SJSA1 (cell line): ENCODE measurements at regions not wholly inside any gene's neighbourhood (a gene's known extent, or its start where the extent isn't known, plus 50 kb on each side); places are given as distances from the start of the nearest gene placed in this dataset.
"Not testable (repeated sequence)": the region's sequence is repeated elsewhere in the genome, so short reads cannot be mapped to it uniquely, and the experiment has no call there.

ENCODE experiments used
- DNase-seq, 2 experiments: peaks; one replicate each; pipeline ENCODE4 v3.0.0-alpha.2; 2015 to 2020; ENCODE audit warnings: low spot score in 2 of 2, low read depth in 1 of 2
- H3K27ac ChIP-seq: fragments of 250-450 bp; sonication (Bioruptor Pico); 2 replicates; pipeline ENCODE4 v1.5.1; 2020; ENCODE audit warnings: mild to moderate bottlenecking, moderate library complexity
- H3K27me3 ChIP-seq: fragments of 250-450 bp; sonication (Bioruptor Pico); replicated peaks from 2 replicates; pipeline ENCODE4 v1.5.1; 2020; ENCODE audit warnings: mild to moderate bottlenecking, moderate library complexity
- H3K36me3 ChIP-seq: fragments of 250-450 bp; sonication (Bioruptor Pico); 2 replicates; pipeline ENCODE4 v1.5.1; 2020; ENCODE audit warnings: mild to moderate bottlenecking
- H3K4me1 ChIP-seq: fragments of 250-450 bp; sonication (Bioruptor Pico); replicated peaks from 2 replicates; pipeline ENCODE4 v1.6.1; 2021; ENCODE audit warnings: mild to moderate bottlenecking
- H3K4me3 ChIP-seq: fragments of 250-450 bp; sonication (Bioruptor Pico); 2 replicates; pipeline ENCODE4 v1.5.1; 2020; ENCODE audit warnings: mild to moderate bottlenecking
- H3K9me3 ChIP-seq: fragments of 250-450 bp; sonication (Bioruptor Pico); replicated peaks from 2 replicates; pipeline ENCODE4 v1.5.1; 2020; ENCODE audit warnings: mild to moderate bottlenecking

DNA sequence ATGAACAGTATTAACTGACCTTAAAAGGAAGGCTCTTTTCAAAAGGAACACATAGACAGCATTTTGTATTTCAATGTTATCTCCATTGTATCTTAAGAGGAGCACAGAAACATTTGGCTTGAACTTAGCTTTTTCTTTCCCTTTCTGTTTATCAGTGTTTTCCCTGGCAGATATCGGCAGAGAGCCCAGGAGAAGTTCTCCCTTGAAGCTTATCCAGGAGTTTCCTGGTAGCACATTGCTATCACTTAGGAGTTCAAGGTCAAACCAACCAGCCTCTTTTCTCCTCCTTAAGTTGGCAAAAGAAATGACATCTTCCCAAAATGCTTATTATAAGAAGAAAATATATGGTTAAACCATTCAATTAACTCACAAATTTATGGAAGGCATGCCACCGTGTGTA lies 344.6 kb upstream of the UBE2E2 start:
- DNase-seq, result no peak
- no peaks in the 10 kb centered on the region for H3K27me3 ChIP-seq
- no peaks in the 10 kb centered on the region for H3K36me3 ChIP-seq
- H3K4me3 ChIP-seq, result no peak overlapping the region
- H3K9me3 ChIP-seq, result no peaks in the 10 kb centered on the region
- H3K27ac ChIP-seq, result no peak overlapping the region
- H3K4me1 ChIP-seq, result no peaks in the 10 kb centered on the region

GRCh38 chr3:22859618-22860017 lies 343.5 kb upstream of the UBE2E2 start:
- Histone ChIP-seq H3K27me3 (no peaks in the 10 kb centered on the region), H3K4me3 (no peak overlapping the region), H3K9me3 (no peaks in the 10 kb centered on the region), H3K27ac (no peak overlapping the region), H3K36me3 (no peaks in the 10 kb centered on the region), H3K4me1 (no peaks in the 10 kb centered on the region)
- no peak for DNase-seq

DNA sequence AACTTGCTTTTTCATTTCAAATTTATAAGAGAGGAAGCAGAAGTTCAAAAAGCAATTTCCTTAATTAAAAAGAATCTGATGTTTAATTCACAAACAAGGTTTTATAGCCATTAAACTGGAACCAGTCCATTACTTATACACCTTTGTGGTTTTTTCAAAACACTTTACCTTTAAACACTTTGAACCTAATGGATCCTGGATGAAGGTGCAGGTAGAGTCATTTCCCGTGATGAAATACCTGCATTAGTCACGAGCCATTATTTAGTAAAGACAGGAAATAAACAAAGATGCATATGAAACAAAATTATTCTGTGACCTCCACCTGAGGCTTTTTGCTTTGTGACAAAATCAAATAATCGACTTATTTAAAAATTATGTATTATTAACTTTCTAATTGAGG lies 341.7 kb upstream of the UBE2E2 start:
- Histone ChIP-seq H3K4me1 (no peaks in the 10 kb centered on the region), H3K27me3 (no peaks in the 10 kb centered on the region), H3K27ac (no peak overlapping the region), H3K9me3 (no peaks in the 10 kb centered on the region), H3K36me3 (no peaks in the 10 kb centered on the region), H3K4me3 (no peak overlapping the region)
- no peak for DNase-seq

GRCh38 chr3:22862111-22862510 lies 341.0 kb upstream of the UBE2E2 start:
- H3K27me3 ChIP-seq, result no peaks in the 10 kb centered on the region
- no peak overlapping the region for H3K27ac ChIP-seq
- no peak for DNase-seq
- H3K36me3 ChIP-seq, result no peaks in the 10 kb centered on the region
- no peak overlapping the region for H3K4me3 ChIP-seq
- no peaks in the 10 kb centered on the region for H3K4me1 ChIP-seq
- H3K9me3 ChIP-seq, result no peaks in the 10 kb centered on the region

DNA sequence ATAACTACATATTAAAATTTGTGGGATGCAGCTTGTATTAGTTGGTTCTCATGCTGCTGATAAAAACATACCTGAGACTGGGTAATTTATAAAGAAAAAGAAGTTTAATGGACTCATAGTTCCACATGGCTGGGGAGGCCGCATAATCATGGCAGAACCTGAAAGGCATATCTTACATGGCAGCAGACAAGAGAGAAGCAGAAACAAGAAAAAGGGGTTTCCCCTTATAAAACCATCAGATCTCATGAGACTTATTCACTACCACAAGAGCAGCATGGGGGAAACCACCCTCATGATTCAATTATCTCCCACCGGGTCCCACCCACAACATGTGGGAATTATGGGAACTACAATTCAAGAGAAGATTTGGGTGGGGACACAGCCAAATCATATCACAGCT lies 320.3 kb upstream of the UBE2E2 start:
- H3K36me3 ChIP-seq, H3K27me3 ChIP-seq, H3K27ac ChIP-seq, H3K9me3 ChIP-seq, H3K4me3 ChIP-seq, DNase-seq, H3K4me1 ChIP-seq: not testable (repeated sequence)

GRCh38 chr3:22885039-22885438 lies 318.1 kb upstream of the UBE2E2 start:
- no peaks in the 10 kb centered on the region for H3K4me1 ChIP-seq
- no peaks in the 10 kb centered on the region for H3K27me3 ChIP-seq
- H3K9me3 ChIP-seq, result no peaks in the 10 kb centered on the region
- DNase-seq, result no peak
- no peak overlapping the region for H3K4me3 ChIP-seq
- no peak overlapping the region for H3K27ac ChIP-seq
- no peaks in the 10 kb centered on the region for H3K36me3 ChIP-seq

GRCh38 chr3:22885574-22886341 lies 317.4 kb upstream of the UBE2E2 start:
- no peaks in the 10 kb centered on the region for H3K4me1 ChIP-seq
- no peak overlapping the region for H3K4me3 ChIP-seq
- DNase-seq, result no peak
- no peaks in the 10 kb centered on the region for H3K36me3 ChIP-seq
- H3K27me3 ChIP-seq, result no peaks in the 10 kb centered on the region
- no peak overlapping the region for H3K27ac ChIP-seq
- H3K9me3 ChIP-seq, result no peaks in the 10 kb centered on the region

GRCh38 chr3:22886439-22887068 lies 316.6 kb upstream of the UBE2E2 start:
- H3K4me1 ChIP-seq, result no peaks in the 10 kb centered on the region
- no peaks in the 10 kb centered on the region for H3K27me3 ChIP-seq
- H3K36me3 ChIP-seq, result no peaks in the 10 kb centered on the region
- no peak for DNase-seq
- H3K9me3 ChIP-seq, result no peaks in the 10 kb centered on the region
- H3K4me3 ChIP-seq, result no peak overlapping the region
- no peak overlapping the region for H3K27ac ChIP-seq

DNA sequence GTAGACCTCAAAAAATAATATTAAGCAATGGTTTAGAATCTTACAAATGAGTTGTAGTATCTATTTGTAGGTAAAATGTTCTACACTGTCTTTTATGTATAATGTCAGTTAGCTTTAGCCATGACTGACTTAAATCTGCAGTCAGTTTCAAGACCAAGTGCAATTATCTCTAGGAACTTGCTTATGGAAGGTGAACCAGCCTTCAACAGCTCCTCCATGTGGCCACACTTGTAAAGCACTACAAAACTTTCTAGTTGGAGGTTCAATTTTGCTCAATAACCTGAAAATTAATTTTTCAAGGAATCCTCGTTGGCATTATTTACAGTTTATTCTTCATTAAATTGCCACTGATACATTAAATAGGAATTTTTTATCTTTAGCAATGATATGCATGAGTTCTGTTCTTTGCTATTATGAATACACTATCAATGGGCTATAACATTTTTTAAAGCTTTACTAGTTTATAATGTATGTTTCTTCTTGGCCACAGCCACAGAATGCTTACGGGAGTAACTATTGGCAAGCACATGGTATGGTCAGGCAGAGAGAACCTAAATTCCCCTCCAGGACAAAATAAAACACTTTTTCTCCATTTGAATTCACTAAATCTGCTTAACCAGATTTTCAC lies 315.3 kb upstream of the UBE2E2 start:
- H3K27ac ChIP-seq, result no peak overlapping the region
- H3K27me3 ChIP-seq, result no peaks in the 10 kb centered on the region
- H3K4me1 ChIP-seq, result no peaks in the 10 kb centered on the region
- peak in 1 of 2 experiments; percentile 2 for DNase-seq
- no peaks in the 10 kb centered on the region for H3K9me3 ChIP-seq
- no peaks in the 10 kb centered on the region for H3K36me3 ChIP-seq
- no peak overlapping the region for H3K4me3 ChIP-seq

DNA sequence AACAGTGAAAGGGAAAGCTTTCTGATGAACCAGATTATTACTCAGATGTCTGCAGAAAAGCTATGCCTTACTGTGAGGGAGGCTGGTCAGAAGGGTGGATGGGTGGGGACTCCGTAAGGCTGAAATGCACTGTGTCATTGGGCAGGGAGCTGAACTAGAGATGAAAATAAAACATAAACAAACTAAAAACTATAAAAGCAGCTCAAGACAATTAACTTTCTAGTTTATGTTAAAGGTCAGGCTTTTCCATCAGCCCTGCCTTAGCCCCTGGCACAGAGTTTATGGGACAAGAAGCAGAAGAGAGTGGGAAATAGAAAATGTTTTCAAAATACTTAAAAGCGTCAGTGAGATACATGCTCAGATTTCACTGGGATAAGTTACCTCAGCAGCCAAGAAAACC lies 310.0 kb upstream of the UBE2E2 start:
- H3K27ac ChIP-seq, result no peak overlapping the region

DNA sequence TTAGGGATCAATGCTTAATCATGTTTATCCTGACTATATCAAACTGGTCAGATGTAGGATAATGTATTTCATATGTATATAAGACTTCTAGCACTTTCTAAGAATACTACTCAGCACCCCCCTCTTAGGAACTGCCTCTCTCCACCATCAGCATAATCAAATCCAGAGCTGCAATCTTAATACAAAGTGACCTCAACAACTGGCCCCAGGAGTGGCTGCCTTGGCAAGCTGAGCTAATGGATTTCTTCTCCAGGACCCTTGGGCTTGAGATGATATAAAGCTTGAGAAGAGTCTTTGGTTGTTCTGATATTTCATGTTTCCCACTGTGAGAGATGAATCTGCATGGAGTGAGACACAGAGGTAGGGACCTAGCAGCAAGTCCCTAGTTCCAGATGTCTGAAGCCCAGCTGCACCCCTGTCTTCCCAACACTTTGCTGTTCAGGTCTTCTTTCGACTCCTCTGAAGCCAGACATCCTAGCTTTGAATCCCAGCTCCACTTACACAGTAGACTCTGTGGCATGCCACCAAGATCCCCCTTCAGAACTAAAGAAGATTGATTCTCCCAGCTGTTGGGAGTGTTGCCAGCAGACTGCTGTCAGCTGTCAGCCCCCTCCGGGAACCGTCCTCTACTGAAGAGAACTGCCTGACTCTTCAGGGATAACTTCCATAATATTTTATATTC lies 309.3 kb upstream of the UBE2E2 start:
- H3K4me1 ChIP-seq, result no peaks in the 10 kb centered on the region
- H3K36me3 ChIP-seq, result no peaks in the 10 kb centered on the region
- H3K27me3 ChIP-seq, result no peaks in the 10 kb centered on the region
- no peak for DNase-seq
- no peak overlapping the region for H3K4me3 ChIP-seq
- no peak overlapping the region for H3K27ac ChIP-seq
- H3K9me3 ChIP-seq, result no peaks in the 10 kb centered on the region

More for the DNA sequence above, 310.0 kb upstream of the UBE2E2 start:
- no peaks in the 10 kb centered on the region for H3K9me3 ChIP-seq
- H3K27me3 ChIP-seq, result no peaks in the 10 kb centered on the region
- H3K4me1 ChIP-seq, result no peaks in the 10 kb centered on the region
- no peak overlapping the region for H3K4me3 ChIP-seq
- H3K36me3 ChIP-seq, result no peaks in the 10 kb centered on the region
- no peak for DNase-seq

DNA sequence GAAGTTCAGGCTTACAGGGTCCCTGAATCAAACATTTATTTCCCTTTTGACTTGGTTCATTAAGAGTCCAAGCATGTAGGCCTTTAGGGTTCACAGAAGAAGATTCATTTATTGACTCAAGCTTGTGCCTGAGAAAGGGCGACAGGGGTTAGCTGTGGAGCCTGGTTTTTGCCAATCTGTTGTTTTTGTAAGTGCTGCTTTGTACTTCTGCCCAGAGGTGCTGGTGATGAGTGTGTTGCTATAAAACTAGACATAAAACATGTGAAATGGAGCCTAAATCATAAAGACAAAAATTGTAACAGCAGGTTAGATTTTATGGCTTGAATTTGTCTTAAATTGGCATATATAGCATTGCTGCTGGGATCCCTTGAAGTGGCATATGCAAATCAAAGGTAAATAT lies 308.3 kb upstream of the UBE2E2 start:
- Histone ChIP-seq H3K4me3 (no peak overlapping the region), H3K27ac (no peak overlapping the region), H3K27me3 (no peaks in the 10 kb centered on the region), H3K9me3 (no peaks in the 10 kb centered on the region), H3K36me3 (no peaks in the 10 kb centered on the region), H3K4me1 (no peaks in the 10 kb centered on the region)
- DNase-seq, result no peak

DNA sequence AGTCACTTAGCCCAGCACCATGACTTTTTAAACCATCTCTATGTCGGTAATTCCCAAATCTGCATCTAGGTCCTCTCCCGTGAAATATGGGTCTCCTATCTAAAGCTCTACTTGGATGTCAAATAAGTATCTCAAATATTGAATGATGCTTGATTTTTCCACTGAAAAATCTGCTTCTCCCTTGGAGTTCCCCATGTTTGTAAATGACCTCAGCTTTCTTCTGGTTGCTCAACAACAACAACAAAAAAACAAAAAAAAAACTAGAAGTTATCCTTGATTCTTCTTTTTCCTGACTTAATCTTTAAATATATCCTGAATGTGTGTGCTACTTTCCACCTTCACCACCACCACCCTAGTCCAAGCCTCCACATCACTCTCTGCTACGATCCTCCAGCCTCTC lies 307.5 kb upstream of the UBE2E2 start:
- Histone ChIP-seq H3K27me3 (no peaks in the 10 kb centered on the region), H3K4me3 (no peak overlapping the region), H3K27ac (no peak overlapping the region), H3K4me1 (no peaks in the 10 kb centered on the region), H3K36me3 (no peaks in the 10 kb centered on the region), H3K9me3 (no peaks in the 10 kb centered on the region)
- DNase-seq, result no peak

DNA sequence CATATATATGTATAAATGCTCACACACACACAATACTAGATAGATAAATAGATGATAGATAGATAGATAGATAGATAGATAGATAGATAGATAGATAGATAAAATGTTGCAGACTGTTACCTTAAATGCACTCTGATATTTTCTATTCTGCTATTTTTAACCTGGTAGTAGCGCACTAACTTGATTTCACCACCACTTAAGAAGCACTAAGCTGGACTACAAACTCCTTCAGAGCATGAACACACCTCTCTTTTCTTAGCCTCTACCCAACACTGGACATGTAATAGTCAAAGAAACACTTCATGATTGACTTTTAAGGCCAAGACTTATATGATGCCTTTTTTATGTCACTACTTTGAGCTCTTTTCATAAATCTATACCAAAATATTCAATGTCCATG lies 304.6 kb upstream of the UBE2E2 start:
- no peaks in the 10 kb centered on the region for H3K36me3 ChIP-seq
- no peaks in the 10 kb centered on the region for H3K4me1 ChIP-seq
- no peaks in the 10 kb centered on the region for H3K27me3 ChIP-seq
- H3K9me3 ChIP-seq, result no peaks in the 10 kb centered on the region
- H3K27ac ChIP-seq, result no peak overlapping the region
- DNase-seq, result no peak
- no peak overlapping the region for H3K4me3 ChIP-seq
